GM21786 (cell line): ENCODE measurements at regions not wholly inside any gene's neighbourhood (a gene's known extent, or its start where the extent isn't known, plus 50 kb on each side); places are given as distances from the start of the nearest gene placed in this dataset.
"Not testable (repeated sequence)": the region's sequence is repeated elsewhere in the genome, so short reads cannot be mapped to it uniquely, and the experiment has no call there.

ENCODE experiments used
- ATAC-seq: cut with Tn5 transposase; IDR thresholded peaks from one replicate; pipeline ENCODE4 v1.9.1; 2021; ENCODE audit not compliant: unreplicated experiment

DNA sequence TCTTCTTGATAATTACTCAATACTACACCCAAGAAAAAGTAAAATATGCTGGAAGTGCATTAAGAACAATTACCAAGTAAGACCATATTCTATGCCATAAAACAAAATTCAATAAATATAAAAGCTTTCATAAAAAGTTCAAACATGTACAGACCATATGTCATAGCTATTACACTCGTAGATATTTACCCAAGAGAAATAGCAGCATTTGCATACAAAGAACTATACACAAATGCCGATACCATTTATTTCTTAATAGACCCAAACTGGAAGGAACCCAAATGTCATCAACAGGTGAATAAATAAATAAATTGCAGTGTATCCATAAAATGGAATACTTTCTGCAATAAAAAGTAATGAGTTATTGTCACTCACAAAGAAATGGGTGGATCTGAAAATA, 78.3 kb upstream of the SLC16A7 start:
- no peak for ATAC-seq

DNA sequence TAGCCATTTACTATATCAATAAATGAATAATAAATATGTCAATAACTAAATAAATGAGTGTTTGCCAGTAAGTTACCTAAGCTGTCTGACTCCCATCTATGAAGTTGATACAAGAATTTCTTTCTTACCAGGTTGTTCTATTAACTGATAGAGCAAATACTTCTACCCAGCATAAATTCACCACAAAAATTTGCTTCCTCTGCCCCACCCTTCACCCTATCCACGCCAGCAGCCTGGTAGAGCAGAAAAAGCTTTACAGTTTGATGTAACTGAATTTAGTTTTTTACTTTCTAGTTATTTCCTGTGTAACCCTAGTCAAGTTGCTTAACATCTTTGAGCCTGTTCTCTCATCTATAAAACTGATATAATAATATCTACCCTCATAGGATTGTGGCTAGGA, 94.9 kb upstream of the SLC16A7 start:
- no peak for ATAC-seq

DNA sequence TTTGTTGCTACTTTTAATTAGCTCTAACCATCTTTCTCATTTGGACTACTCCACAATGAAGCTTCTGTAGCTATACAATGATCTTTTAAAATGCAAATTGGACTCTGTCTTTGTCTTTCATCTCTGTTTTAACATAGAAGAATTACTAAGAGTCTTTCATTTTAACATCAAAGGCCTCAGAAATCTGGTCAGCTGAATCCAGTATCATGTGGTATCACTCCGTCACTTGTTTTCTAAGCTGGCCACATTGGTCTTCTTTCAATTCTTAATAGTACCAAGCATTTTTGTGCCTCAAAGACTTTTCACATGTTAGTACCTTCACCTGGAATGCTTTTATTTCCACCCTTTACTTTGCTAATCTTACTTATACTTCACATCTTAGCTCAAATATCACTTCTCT, 95.5 kb upstream of the SLC16A7 start:
- no peak for ATAC-seq

DNA sequence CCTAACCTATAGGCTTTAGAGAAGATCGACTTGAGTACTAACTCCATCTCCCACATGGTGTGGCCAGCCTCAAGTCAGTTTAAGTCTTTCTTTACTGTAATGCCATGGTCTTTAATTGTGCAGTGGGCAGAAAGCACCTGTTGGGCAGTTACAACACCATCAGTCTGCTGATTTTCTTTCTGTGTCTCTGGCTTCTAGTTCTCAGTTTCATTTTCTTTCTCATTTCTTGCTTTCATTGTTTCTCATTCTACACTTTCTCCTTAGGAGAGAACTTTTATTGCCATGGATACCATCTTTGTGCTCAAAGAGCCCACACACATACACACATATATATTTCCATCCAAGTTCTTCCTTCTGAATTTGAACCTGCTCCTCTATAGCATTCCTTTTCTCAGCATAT, 96.1 kb upstream of the SLC16A7 start:
- ATAC-seq, result peak; percentile 94

DNA sequence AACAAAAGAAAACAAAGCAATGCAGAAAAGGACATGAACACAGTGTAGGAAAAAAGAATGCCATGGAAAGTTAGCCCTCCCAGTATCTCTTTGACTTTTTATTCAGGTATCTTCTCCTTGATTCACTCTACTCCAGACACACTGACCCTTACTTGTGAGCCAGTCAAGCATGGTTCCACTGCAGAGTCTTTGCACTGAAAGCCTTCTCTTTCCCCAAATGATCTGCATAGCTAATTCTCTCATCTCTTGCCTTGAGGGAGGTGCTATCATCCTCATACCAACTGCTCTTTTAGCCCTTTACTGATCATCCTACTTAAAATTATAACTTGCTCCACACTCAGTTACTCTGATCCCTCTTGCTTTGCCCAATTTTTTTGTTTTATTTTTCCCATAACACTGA, 101.2 kb upstream of the SLC16A7 start:
- ATAC-seq, result no peak

DNA sequence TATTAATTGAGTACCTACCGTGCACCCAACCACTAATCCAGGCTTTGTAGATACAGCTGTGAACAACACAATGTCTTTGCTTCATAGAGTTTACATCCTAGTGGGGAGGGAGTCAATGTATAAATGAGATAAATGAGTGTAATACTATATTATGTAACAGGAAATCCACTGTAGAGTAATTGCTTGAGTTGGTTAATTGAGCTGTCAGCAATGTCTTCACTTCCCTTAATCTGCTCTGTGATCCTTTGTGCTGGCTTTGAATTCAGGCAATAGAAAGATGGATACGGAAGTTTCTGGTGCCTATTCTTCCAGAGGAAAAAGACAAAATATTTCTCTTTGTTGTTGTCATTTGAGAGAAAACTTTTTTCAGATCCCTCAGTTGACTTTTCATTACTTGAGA, 104.0 kb upstream of the SLC16A7 start:
- ATAC-seq, result no peak

DNA sequence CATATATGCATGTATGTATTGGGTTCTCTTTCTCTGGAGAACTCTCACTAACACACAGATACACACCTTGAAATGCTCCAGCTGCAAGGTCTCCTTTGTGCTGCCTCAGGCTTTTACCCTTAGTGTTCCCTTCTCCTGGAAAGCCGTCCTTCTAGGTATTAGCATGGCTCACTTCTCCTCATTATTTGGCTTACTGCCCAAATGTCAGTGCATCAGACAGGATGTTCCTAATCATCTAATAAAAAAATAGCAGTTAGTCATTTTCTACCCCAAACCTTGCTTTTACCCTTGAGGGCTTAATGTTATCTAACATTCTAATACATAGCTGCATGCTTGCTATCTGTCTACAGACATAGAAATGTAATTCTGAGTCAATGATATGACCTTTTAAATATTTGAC, 109.0 kb upstream of the SLC16A7 start:
- no peak for ATAC-seq

DNA sequence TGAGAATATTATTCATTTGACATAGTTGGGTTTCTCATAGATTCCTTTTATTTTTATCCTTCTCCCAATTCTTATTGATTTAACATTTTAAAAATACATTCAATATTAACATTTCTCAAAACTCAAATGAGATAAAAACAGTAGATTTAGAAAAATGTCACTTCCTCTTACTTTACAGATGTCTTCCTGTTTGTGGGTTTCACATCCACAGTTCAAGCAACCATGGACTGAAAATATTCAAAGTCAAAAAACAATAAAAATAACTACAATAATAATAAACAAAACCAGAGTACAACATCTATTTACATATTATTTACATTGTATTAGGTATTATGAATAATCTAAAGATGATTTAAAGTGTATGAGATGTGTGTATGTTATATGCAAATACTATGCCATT, 111.3 kb upstream of the SLC16A7 start:
- ATAC-seq, result peak; percentile 85

DNA sequence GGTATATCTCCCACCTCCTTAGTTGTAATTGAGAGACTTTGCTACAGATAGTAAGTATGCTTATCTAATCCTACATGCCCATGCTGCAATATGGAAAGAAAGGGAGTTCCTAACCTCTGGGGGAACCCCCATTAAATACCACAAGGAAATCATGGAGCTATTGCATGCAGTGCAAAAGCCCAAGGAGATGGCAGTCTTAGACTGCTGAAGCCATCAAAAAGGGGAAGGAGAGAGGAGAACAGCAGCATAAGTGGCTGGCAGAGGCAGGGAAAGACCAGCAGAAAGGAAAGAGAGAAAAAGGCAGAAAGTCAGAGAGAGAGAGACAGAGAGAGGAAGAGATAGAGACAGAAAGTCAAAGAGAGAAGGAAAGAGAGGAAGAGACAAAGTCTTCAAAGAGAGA, 121.6 kb upstream of the SLC16A7 start:
- ATAC-seq, result not testable (repeated sequence)

DNA sequence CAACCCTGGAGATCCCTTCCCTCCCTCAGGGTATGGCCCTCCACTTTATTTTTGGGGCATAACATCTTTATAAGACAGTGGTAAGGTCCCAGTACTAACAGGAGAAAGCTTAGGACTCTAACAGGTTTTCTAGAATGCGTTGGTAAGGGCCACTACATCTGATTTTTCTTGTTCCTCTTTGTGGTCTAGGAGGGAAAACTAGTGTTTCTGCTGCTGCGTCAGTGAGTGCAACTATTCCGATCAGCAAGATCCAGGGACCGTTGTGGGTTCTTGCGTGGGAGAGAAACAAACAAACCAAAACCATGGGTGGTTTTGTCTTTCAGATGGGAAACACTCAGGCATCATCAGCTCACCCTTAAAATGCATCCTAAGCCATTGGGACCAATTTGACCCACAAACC, 123.6 kb upstream of the SLC16A7 start:
- ATAC-seq, result no peak

DNA sequence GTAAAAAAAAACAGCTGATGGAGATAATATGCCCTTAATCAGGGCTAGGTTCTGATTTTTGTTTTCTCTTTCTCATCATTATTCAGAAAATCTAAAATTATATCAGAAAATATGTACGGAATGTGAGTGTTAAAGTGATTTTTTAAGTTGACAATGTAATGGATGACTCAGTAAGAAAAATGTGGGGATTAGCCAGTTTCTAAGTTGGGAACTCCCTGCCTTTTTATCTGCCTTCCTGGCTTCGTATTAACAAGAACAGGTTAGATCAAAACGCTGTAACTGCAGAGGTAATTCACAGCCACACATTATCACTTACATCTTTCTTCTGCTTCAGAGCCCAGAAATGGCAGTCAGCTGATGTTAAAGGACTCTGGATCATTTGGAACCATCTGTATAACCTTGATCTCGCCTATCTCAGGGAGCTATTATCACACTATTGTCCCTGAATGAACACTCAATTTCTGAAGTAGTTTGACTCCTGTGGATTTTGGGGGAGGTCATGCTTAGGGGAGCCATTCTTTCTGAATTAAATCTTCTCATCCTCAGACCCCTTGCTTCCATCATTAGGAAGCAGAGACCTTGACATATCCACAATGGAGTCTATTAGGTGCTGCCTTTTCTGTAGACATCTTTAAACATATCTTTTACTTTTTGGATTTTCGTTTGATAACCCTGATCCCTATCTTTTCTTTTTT, 135.7 kb upstream of the SLC16A7 start:
- no peak for ATAC-seq

DNA sequence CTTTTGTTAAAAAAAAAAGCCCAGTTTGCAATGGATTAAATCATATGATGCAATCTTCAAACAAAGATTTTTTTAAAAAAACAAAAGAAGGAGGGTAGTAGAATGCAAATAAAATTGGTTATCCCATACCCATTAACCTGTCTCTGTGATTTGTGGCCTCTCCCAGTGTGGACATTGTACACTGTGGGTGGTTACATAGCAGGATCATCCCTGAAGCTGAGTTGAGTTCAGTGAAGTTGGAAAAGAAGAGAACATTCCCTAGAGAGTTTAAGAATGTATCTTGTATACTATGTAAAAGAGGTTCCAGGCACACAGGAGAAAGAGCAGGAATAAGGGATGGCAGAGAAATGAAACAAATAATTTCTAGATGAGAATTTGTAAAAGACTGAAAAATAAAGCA, 142.4 kb upstream of the SLC16A7 start:
- ATAC-seq, result no peak

DNA sequence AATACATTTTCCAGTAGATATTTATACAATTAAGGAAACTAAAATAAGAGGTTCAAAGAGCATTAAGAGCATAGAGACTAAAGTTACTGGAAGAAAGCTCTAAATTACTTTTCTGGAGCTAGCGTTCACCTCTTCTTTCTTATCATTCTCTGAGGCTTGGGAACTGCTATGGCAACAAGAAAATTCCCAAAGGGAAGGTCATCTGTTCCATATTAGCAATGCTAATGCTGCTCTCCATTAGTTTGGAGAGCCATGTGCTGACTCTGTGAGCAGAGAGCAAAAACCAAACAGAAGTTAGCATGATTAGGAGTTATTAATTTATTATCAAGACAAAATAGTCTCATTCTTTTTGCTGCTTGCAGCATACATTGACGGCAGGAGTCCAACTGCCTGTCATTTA, 143.1 kb upstream of the SLC16A7 start:
- no peak for ATAC-seq

DNA sequence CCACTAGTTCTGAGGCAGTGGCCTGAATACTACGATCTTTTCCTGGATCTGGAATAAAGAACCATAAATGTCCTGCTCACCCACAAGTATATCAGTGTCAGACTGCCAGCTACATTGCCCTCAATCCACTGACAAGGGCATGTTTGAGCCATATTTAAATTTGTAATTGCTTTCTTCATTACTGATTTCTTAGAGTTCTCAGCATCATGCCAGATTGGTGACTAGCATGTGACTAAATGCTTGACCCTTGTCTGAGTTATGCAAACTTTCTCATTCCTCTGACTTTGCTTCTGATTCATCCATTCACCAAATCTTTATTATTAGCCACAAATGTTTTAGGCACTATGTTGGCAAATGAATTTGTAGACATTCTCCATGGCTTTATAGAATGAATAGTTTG, 143.6 kb upstream of the SLC16A7 start:
- no peak for ATAC-seq

DNA sequence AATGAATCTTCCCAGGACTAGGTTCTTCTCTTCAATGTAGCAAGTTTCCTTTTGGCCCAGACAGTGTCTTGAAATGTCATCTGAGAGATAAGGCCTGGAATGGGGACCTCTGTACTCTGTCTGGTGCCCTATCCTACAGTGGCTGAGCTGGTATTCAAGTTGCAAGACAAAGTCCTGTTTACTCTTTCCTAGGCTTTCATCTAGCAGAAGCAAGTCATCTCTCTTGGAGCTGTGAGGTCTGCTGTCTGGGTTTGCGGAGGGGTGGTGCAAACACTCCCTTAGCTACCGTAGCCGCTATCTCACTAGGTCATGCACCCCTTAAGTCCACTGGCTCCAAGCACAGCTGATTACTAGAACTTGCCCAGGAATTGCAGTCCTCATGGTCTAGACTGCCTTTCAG, 149.7 kb upstream of the SLC16A7 start:
- no peak for ATAC-seq

DNA sequence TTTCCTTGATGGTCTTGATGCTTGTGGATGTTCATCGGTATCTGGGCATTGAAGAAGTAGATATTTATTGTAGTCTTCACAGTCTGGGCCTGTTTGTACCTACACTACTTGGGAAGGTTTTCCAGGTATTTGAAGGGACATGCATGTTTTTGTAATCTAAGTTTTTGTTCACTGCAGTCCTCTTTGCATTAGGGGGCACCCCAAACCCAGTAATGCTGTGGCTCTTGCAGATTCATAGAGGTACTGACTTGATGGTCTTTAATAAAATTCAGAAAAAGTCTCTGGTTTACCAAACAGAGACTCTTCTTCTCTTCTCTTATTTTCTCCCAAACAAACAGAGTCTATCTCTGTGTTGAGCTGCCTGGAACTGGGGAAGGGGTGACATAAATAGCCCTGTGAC, 150.9 kb upstream of the SLC16A7 start:
- ATAC-seq, result no peak

DNA sequence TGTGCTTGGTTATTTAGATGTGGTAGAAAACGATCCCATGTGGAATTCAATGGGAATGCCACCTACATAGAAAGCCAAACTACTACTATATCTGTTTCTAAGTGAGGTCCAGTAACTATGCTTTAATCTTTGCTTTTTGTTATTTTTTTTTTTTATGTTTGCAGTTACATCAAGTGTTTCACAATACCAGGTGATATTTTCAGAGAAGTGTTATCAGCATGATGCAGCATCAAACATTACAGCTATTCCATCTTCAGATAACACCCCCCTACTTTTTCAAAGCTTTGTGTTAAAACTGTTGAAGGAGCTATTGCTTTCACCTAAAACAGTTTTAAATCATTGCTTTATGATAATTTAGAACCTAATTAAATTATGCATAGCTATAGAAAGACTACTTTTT, 163.8 kb upstream of the SLC16A7 start:
- no peak for ATAC-seq

DNA sequence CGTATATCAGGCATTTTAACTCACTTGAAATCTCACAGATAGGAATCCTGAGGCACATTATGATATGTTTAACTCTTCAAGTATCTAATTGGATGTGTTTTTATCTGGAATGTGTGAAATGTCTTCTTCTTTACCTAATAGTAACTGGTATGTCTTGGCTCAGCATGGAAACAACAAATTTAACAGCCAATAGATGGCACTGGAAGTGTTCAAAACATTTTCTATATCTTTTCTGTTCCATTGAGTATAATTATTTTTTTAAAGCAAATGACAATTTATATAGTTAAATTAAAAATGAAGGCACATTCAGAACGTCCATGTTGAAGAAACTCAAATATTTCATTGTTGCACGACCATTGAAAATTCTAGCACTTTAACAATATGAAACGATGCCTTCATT, 164.6 kb upstream of the SLC16A7 start:
- ATAC-seq, result no peak

DNA sequence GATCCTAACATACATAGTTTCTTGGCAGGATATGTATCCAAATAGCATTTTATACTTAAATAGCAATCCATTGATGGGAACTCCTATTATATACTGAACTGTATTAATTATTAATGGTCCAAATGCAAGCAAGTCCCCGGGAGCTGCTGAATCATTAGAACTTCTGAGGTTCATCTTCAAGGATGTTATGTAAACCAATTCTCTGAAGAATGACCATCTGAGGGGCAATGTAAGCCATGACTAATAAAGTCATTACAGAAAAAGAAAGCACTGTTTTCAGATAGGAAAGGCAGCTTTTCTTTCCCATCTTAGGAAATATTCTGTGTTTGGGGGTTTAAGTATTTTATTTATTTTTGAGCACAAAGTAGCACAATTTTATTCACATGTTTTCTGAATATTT, 166.1 kb upstream of the SLC16A7 start:
- no peak for ATAC-seq

DNA sequence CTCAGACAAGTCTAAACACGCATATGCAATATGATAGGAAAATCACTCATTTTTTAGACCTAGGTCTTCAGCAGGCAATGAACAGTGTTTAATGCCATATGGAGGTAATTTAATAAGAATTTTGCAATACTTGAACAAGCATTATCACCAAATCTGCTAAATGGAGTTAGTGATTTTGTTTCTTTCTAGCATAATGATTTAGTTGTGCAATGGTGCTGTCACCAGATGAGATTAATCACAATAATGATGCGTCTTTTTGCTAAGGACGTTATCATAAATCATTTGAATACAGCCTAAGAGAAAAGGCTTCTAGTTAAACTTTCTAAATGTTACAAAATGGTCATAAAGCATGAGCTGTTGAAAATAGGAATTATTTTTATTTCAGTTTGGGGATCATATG, 170.0 kb upstream of the SLC16A7 start:
- ATAC-seq, result no peak

DNA sequence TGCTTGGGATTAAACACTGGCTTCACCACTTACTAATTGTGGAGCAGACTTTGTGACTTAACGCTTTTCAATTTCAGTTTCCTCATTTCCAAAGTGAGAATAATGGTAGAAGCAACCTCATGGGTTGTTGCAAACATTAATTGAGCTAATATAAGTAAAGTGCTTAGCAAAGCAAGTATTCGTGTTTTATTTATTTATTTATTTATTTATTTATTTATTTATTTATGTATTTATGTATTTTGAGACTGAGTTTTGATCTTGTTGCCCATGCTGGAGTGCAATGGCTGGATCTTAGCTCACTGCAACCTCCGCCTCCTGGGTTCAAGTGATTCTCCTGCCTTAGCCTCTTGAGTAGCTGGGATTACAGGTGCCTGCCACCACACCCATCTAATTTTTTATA, 171.2 kb upstream of the SLC16A7 start:
- not testable (repeated sequence) for ATAC-seq

DNA sequence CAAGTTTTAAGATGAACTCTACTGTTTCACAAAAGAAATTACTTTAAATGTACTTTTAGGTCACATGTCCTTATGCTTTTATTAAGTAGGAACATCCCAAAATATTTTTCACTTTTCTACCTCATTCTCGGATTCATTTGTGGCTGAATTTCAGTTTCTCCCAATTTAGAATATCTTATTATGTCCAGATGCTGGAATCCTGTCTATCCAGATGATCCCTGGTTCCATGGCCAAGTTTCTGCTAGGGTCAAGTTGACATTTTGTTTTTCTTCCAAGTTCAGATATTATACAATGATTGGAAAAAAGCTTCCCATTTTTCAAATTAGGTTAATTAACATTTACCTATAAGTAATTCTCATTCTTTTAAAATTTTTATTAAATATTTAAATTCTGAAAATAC, 181.8 kb upstream of the SLC16A7 start:
- no peak for ATAC-seq

DNA sequence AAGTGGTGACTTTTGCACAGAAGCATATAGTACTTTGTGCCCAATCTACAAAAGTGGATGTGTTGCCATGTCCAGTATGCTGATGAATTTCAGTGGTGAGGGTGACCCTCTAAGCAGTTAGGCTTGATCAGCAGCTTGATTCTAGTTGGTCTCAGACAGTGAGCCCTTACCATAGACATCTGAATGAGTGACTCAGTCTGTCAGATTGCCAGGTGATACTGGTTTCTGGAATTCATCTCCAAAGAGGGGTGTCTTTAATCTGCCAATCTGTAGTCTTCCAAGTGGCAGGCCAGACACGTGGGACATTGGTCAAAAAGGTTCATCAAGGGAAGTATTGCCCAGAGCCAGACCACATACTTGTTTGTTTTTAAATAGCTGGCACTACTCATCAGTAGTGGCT, 187.4 kb upstream of the SLC16A7 start:
- ATAC-seq, result no peak

DNA sequence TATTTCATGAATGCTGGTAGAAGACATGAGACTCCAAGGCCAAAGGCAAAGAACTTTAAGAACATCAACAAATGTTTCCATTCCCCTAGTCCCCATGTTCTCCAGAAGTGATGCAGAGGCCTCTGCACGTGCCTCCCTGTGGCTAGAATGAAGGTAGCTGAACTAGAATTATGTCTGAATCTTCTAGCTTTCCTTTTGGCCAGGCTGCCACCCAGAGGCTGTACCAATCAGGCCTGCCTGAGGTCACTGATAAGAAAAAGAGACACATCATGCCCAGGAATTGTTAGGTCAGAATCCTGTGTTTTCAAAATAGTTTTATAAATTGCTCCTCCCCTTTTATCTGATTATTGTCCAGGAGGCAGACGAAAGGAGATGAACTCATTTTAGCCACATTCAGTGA, 188.0 kb upstream of the SLC16A7 start:
- no peak for ATAC-seq
